Mesenchymal stem cell (in vitro differentiated cells and primary cell): ENCODE measurements at regions not wholly inside any gene's neighbourhood (a gene's known extent, or its start where the extent isn't known, plus 50 kb on each side); places are given as distances from the start of the nearest gene placed in this dataset.

Experiments
- DNase-seq: peaks from one replicate; pipeline ENCODE4 v3.0.0-alpha.2; 2013
- H2AFZ ChIP-seq: one replicate; pipeline ENCODE4 v1.6.1; 2013; ENCODE audit warnings: low read depth, mild to moderate bottlenecking, control low read depth, inconsistent platforms, low read length, moderate library complexity
- H2AK5ac ChIP-seq: 2 replicates; pipeline ENCODE4 v1.6.1; 2013; ENCODE audit warnings: low read length, moderate library complexity, mild to moderate bottlenecking, inconsistent platforms; ENCODE audit not compliant: severe bottlenecking
- H2BK120ac ChIP-seq: one replicate; pipeline ENCODE4 v1.6.1; 2013; ENCODE audit warnings: low read depth, mild to moderate bottlenecking, inconsistent platforms, low read length, moderate library complexity
- H2BK12ac ChIP-seq, 2 experiments: one replicate each; pipeline ENCODE4 v1.6.1; 2013; ENCODE audit warnings: inconsistent platforms in 2 of 2, low read length in 2 of 2, mild to moderate bottlenecking in 2 of 2, moderate library complexity in 2 of 2, control low read depth in 1 of 2
- H2BK15ac ChIP-seq: one replicate; pipeline ENCODE4 v1.6.1; 2013; ENCODE audit warnings: mild to moderate bottlenecking, low read depth, inconsistent platforms; ENCODE audit not compliant: poor library complexity, severe bottlenecking
- H2BK5ac ChIP-seq: 2 replicates; pipeline ENCODE4 v1.6.1; 2013; ENCODE audit warnings: low read depth, mild to moderate bottlenecking, low read length, control low read depth, inconsistent platforms; ENCODE audit not compliant: poor library complexity, severe bottlenecking
- H3K14ac ChIP-seq, 2 experiments: one replicate each; pipeline ENCODE4 v1.6.1; 2013; ENCODE audit warnings: inconsistent platforms in 2 of 2, low read length in 2 of 2, control low read depth in 1 of 2, mild to moderate bottlenecking in 1 of 2, moderate library complexity in 1 of 2
- H3K18ac ChIP-seq, 2 experiments: one replicate each; pipeline ENCODE4 v1.6.1; 2013; ENCODE audit warnings: inconsistent platforms in 2 of 2, low read length in 2 of 2, control low read depth in 1 of 2, low read depth in 1 of 2, mild to moderate bottlenecking in 1 of 2
- H3K23ac ChIP-seq, 2 experiments: one replicate each; pipeline ENCODE4 v1.6.1; 2013; ENCODE audit warnings: inconsistent platforms in 2 of 2, low read length in 2 of 2, mild to moderate bottlenecking in 2 of 2, moderate library complexity in 2 of 2, control low read depth in 1 of 2
- H3K27ac ChIP-seq: 2 replicates; pipeline ENCODE4 v1.5.1; 2013; ENCODE audit warnings: mild to moderate bottlenecking, moderate library complexity, low read length, control low read depth, inconsistent platforms; ENCODE audit not compliant: poor library complexity, severe bottlenecking
- H3K27me3 ChIP-seq, 2 experiments: 2 replicates each; pipeline versions ENCODE4 v1.6.1 to v1.7.0; 2013; ENCODE audit warnings: low read length in 2 of 2, mild to moderate bottlenecking in 2 of 2, moderate library complexity in 2 of 2, control low read depth in 1 of 2, inconsistent platforms in 1 of 2; ENCODE audit not compliant: control insufficient read depth in 1 of 2, insufficient read depth in 1 of 2
- H3K36me3 ChIP-seq, 2 experiments: 2 replicates each; pipeline versions ENCODE4 v1.6.1 to v1.7.0; 2013; ENCODE audit warnings: low read length in 2 of 2, control low read depth in 1 of 2, inconsistent platforms in 1 of 2, low read depth in 1 of 2, mild to moderate bottlenecking in 1 of 2; ENCODE audit not compliant: insufficient read depth in 2 of 2, control insufficient read depth in 1 of 2
- H3K4ac ChIP-seq, 2 experiments: one replicate each; pipeline ENCODE4 v1.6.1; 2013; ENCODE audit warnings: inconsistent platforms in 2 of 2, low read length in 2 of 2, mild to moderate bottlenecking in 2 of 2, moderate library complexity in 2 of 2, control low read depth in 1 of 2, low read depth in 1 of 2
- H3K4me1 ChIP-seq: 2 replicates; pipeline ENCODE4 v1.6.1; 2013; ENCODE audit warnings: low read depth, low read length, control low read depth; ENCODE audit not compliant: control insufficient read depth, insufficient read depth
- H3K4me2 ChIP-seq: 2 replicates; pipeline ENCODE4 v1.6.1; 2013; ENCODE audit warnings: low read length, mild to moderate bottlenecking, inconsistent platforms; ENCODE audit not compliant: poor library complexity, severe bottlenecking
- H3K4me3 ChIP-seq, 2 experiments: 2 replicates each; pipeline versions ENCODE4 v1.5.1 to v1.7.0; 2013; ENCODE audit warnings: low read length in 2 of 2, mild to moderate bottlenecking in 2 of 2, control low read depth in 1 of 2, low read depth in 1 of 2; ENCODE audit not compliant: insufficient read depth in 1 of 2
- H3K79me1 ChIP-seq: replicated peaks from 2 replicates; pipeline ENCODE4 v1.6.1; 2013; ENCODE audit warnings: mild to moderate bottlenecking, control low read depth, low read length, inconsistent platforms; ENCODE audit not compliant: poor library complexity, severe bottlenecking
- H3K9ac ChIP-seq: 2 replicates; pipeline ENCODE4 v1.7.0; 2013; ENCODE audit warnings: mild to moderate bottlenecking, low read length, moderate library complexity
- H3K9me3 ChIP-seq: 2 replicates; pipeline ENCODE4 v1.7.0; 2013; ENCODE audit warnings: mild to moderate bottlenecking, low read length; ENCODE audit not compliant: control insufficient read depth
- H4K8ac ChIP-seq: one replicate; pipeline ENCODE4 v1.6.1; 2013; ENCODE audit warnings: inconsistent platforms, mild to moderate bottlenecking, low read length, moderate library complexity
- H4K91ac ChIP-seq: one replicate; pipeline ENCODE4 v1.6.1; 2013; ENCODE audit warnings: mild to moderate bottlenecking, low read length, inconsistent platforms
- WGBS: methylation state at CpG from one replicate; pipeline ENCODE4 v1.1.7; 2013; ENCODE audit warnings: mixed read lengths; 5-methylcytosine and 5-hydroxymethylcytosine counted together

DNA sequence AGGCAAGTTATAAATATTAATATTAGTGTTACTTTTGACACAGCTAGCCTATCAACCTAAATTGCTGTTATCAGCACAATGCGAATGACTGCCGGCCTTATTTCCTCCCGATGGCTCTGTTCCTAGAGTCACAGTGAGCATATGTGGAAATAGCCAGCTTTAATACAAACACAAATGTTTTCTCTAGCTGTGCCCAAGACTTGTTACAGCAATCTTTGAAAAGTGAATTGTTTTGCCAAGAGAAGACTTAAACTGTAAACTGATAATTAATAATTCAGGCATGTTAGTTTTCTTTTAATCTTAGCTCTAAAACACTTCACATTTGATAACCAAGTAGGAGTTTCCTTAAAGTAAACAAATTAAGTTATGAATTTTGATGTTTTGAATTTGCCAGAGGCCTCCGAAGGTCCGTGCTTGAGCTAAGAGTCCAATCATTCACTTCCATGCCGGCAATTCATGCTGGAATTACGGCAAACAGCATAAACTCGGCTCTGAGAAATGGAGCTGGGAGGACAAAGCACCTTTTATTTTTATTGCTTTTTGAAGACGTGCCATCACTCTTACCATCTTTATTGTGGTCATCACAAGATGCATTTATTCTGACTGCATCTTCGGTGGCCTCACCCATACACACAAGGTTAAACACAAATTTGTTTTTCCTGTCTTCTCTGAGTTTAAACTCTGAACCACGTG lies 184.5 kb upstream of the CWC22 start:
- no peaks in the 10 kb centered on the region for H3K79me1 ChIP-seq
- 68% methylated on average over 10 of the region's 11 CpGs for WGBS
- no peak overlapping the region for H3K14ac ChIP-seq
- no peaks in the 10 kb centered on the region for H3K36me3 ChIP-seq
- H3K9ac ChIP-seq: peak overlapping the region; percentile 82
- H3K18ac ChIP-seq: no peak overlapping the region
- H3K4me1 ChIP-seq: no peaks in the 10 kb centered on the region
- peak overlapping the region in 1 of 2 experiments; percentile 17 for H3K4me3 ChIP-seq
- H3K4me2 ChIP-seq: no peak overlapping the region
- no peaks in the 10 kb centered on the region for H3K27me3 ChIP-seq
- H3K4ac ChIP-seq: no peak overlapping the region
- no peak overlapping the region for H4K91ac ChIP-seq
- no peak overlapping the region for H3K27ac ChIP-seq
- H4K8ac ChIP-seq: no peak overlapping the region
- no peaks in the 10 kb centered on the region for H3K9me3 ChIP-seq
- H2BK15ac ChIP-seq: no peak overlapping the region
- no peak overlapping the region for H2BK120ac ChIP-seq
- no peak overlapping the region for H3K23ac ChIP-seq
- H2BK12ac ChIP-seq: no peak overlapping the region
- no peak for DNase-seq
- H2AFZ ChIP-seq: no peak overlapping the region
- H2AK5ac ChIP-seq: no peak overlapping the region
- H2BK5ac ChIP-seq: no peak overlapping the region

DNA sequence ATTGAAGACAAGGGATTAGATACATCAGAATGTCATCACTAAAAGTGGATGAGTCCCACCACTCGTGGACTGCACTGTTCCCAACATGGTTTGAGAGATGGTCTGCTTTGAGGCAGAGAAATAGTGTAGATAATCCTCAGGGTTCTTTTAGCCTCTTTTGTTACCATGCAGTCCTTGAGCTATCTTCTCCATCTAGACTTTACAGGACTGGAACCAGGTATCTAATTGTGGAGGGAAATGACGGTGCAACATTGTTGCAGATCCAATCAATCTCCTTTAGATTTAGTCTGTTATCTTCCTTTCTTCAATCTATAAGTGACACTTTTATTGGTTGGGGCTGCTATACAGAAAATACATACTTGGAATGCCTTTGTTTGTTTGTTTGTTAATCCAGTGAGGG lies 183.8 kb upstream of the CWC22 start:
- no peak overlapping the region for H2BK15ac ChIP-seq
- H4K8ac ChIP-seq: no peak overlapping the region
- H2BK12ac ChIP-seq: no peak overlapping the region
- H3K4me3 ChIP-seq: no peak overlapping the region
- H3K9ac ChIP-seq: peak overlapping the region; percentile 82
- H3K9me3 ChIP-seq: no peaks in the 10 kb centered on the region
- H3K4me1 ChIP-seq: no peaks in the 10 kb centered on the region
- 80% methylated on average over 1 of the region's 2 CpGs for WGBS
- H3K4ac ChIP-seq: no peak overlapping the region
- H2BK5ac ChIP-seq: no peak overlapping the region
- no peaks in the 10 kb centered on the region for H3K36me3 ChIP-seq
- H3K18ac ChIP-seq: no peak overlapping the region
- no peak overlapping the region for H2AK5ac ChIP-seq
- H4K91ac ChIP-seq: no peak overlapping the region
- H3K27ac ChIP-seq: no peak overlapping the region
- H2AFZ ChIP-seq: peak overlapping the region; percentile 39
- H3K27me3 ChIP-seq: no peaks in the 10 kb centered on the region
- DNase-seq: no peak
- no peak overlapping the region for H3K14ac ChIP-seq
- H3K23ac ChIP-seq: no peak overlapping the region
- H3K4me2 ChIP-seq: no peak overlapping the region
- no peaks in the 10 kb centered on the region for H3K79me1 ChIP-seq
- no peak overlapping the region for H2BK120ac ChIP-seq

DNA sequence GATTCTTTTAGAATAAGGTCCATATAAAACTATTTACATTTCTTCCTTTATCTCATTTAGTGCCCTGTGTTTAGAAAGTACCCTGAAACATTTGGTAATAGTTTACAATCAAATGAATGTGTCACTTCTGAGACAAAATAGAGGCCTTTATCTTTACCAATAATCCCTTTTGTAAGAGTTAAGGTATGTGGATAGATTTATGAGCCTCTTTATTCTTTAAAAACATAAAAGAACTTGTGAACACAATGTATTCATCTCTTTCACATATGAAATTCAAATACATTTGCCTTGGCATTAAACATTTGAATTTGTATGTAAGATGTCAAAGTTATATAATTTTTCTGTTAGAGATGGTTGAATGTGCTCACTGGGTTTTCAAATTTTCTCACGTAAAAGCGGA lies 180.5 kb upstream of the CWC22 start:
- H3K4me2 ChIP-seq: no peak overlapping the region
- H3K4me3 ChIP-seq: no peak overlapping the region
- no peak overlapping the region for H4K8ac ChIP-seq
- H3K9me3 ChIP-seq: no peaks in the 10 kb centered on the region
- no peaks in the 10 kb centered on the region for H3K79me1 ChIP-seq
- H3K4ac ChIP-seq: no peak overlapping the region
- DNase-seq: no peak
- H3K23ac ChIP-seq: no peak overlapping the region
- H2BK5ac ChIP-seq: no peak overlapping the region
- no peak overlapping the region for H2BK15ac ChIP-seq
- no peaks in the 10 kb centered on the region for H3K4me1 ChIP-seq
- H3K14ac ChIP-seq: no peak overlapping the region
- no peak overlapping the region for H2BK120ac ChIP-seq
- no peak overlapping the region for H3K18ac ChIP-seq
- no peak overlapping the region for H3K27ac ChIP-seq
- H3K27me3 ChIP-seq: no peaks in the 10 kb centered on the region
- WGBS: no CpG with 5 or more reads among the region's 2 CpGs
- no peak overlapping the region for H2AFZ ChIP-seq
- H2AK5ac ChIP-seq: no peak overlapping the region
- H2BK12ac ChIP-seq: no peak overlapping the region
- no peaks in the 10 kb centered on the region for H3K36me3 ChIP-seq
- H4K91ac ChIP-seq: no peak overlapping the region
- no peak overlapping the region for H3K9ac ChIP-seq

DNA sequence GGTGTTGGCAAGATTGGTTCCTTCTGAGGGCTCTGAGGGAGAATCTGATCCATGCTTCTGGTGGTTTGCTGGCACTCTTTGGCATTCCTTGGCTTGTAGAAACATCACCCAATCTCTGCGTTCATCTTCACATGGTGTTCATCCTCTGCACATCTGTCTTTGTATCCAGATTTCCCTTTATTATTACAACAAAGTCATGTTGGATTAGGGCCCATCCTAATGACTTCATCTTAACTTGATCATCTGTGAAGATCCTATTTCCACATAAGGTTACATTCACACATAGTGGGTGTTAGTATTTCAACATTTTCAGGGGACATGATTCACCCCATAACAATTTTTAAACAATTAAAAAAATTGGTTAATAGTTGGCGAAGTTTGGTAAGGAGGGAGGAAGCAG lies 177.4 kb upstream of the CWC22 start:
- WGBS: 88% methylated on average over 1 of the region's 2 CpGs
- H4K8ac ChIP-seq: no peak overlapping the region
- no peaks in the 10 kb centered on the region for H3K36me3 ChIP-seq
- H2BK120ac ChIP-seq: no peak overlapping the region
- no peak overlapping the region for H3K4ac ChIP-seq
- no peak overlapping the region for H3K23ac ChIP-seq
- no peak overlapping the region for H3K4me2 ChIP-seq
- H4K91ac ChIP-seq: no peak overlapping the region
- no peak overlapping the region for H2BK15ac ChIP-seq
- no peak overlapping the region for H3K27ac ChIP-seq
- H3K4me1 ChIP-seq: no peaks in the 10 kb centered on the region
- H3K27me3 ChIP-seq: no peaks in the 10 kb centered on the region
- H3K14ac ChIP-seq: no peak overlapping the region
- no peak overlapping the region for H3K18ac ChIP-seq
- H3K79me1 ChIP-seq: no peaks in the 10 kb centered on the region
- H2BK5ac ChIP-seq: no peak overlapping the region
- H2BK12ac ChIP-seq: no peak overlapping the region
- no peak overlapping the region for H2AK5ac ChIP-seq
- DNase-seq: no peak
- H2AFZ ChIP-seq: no peak overlapping the region
- H3K9me3 ChIP-seq: no peaks in the 10 kb centered on the region
- peak overlapping the region; percentile 42 for H3K9ac ChIP-seq
- no peak overlapping the region for H3K4me3 ChIP-seq
